Suprapubic skin (tissue), 4 donors: ENCODE measurements at regions not wholly inside any gene's neighbourhood (a gene's known extent, or its start where the extent isn't known, plus 50 kb on each side); places are given as distances from the start of the nearest gene placed in this dataset.

Source experiments
- DNase-seq, 2 donors: peaks; one replicate each; pipeline ENCODE4 v3.0.0-alpha.2; 2019; ENCODE audit warnings: low spot score in 2 of 2
- H3K27ac ChIP-seq: fragments of 200-600 bp; sonication (generic); one replicate; pipeline ENCODE4 v1.5.1; 2019
- H3K27me3 ChIP-seq: fragments of 200-600 bp; sonication (generic); one replicate; pipeline ENCODE4 v1.5.1; 2019
- H3K36me3 ChIP-seq: fragments of 200-600 bp; sonication (generic); one replicate; pipeline ENCODE4 v1.5.1; 2019
- H3K4me1 ChIP-seq: fragments of 200-600 bp; sonication (generic); one replicate; pipeline ENCODE4 v1.5.1; 2019
- H3K4me3 ChIP-seq: fragments of 200-600 bp; sonication (generic); one replicate; pipeline ENCODE4 v1.5.1; 2019; ENCODE audit warnings: mild to moderate bottlenecking
- H3K9me3 ChIP-seq: fragments of 200-600 bp; sonication (generic); one replicate; pipeline ENCODE4 v1.5.1; 2019
- CTCF ChIP-seq, 2 donors: fragments of 200-600 bp in 1 of 2; fragments of 450-650 bp in 1 of 2; sonication (generic) in 1 of 2; IDR thresholded peaks; one replicate each; pipeline ENCODE4 v1.5.1; 2016 to 2019; ENCODE audit warnings: antibody characterized with exemption in 2 of 2, mild to moderate bottlenecking in 1 of 2, moderate library complexity in 1 of 2
- EP300 ChIP-seq: sonication (generic); formaldehyde crosslinking; IDR thresholded peaks from one replicate; pipeline ENCODE4 v1.6.1; 2017; ENCODE audit warnings: antibody characterized with exemption
- POLR2A ChIP-seq, 2 donors: fragments of 450-650 bp; IDR thresholded peaks; one replicate each; pipeline ENCODE4 v1.6.1; 2017; ENCODE audit warnings: antibody characterized with exemption in 2 of 2, mild to moderate bottlenecking in 2 of 2, moderate library complexity in 2 of 2
- POLR2AphosphoS5 ChIP-seq, 3 donors: sonication (generic); formaldehyde crosslinking; IDR thresholded peaks; one replicate each; pipeline ENCODE4 v1.6.1; 2017; ENCODE audit warnings: antibody characterized with exemption in 3 of 3
- WGBS: methylation state at CpG from one replicate; pipeline ENCODE4 v1.1.5; 2018; 5-methylcytosine and 5-hydroxymethylcytosine counted together

DNA sequence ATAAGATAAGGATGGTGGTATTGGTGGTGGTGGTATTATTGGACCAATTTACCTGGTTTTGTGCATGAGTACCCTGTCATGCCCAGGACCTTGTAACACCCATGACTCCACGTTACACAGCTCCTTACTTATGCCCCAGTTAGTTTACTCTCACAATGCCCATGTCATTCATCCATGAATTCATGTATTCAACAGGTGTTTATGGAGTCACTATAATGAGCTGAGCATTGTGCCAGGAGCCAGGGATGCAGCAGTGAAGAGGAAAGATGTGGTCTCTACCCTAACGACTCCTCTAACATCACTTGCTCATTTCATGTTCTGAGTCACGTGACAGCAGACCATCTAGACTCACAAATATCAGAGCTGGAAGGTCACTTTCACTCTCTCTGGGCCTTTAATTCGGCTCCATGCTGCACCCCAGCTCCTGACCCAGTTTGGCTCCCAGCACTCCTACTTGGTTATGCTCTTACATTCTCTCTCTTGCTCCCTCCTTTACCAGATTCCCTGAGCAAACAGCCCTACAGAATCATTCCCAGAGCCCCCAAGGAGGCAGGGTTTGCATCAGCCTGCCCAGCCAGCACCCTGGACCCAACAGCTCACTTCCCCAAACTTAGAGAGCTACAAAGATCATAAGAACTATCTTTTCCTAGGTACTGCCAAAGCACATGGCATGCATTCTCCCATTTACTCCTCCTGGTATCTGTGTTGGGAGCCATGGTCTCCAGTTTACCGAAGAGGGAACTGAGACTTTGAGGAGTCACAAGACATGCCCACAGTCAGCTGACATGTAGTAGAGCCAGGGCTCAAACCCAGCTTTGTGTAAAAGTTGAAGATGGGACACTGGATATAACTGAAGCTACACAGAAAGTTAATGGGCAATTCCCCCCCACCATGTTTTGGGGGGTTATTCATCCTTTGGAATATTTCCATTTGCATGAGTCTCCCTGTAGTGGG, 449.9 kb downstream of the LRATD1 start:
- Histone ChIP-seq H3K4me3 (no peak overlapping the region), H3K9me3 (no peaks in the 10 kb centered on the region), H3K27ac (no peak overlapping the region), H3K27me3 (no peaks in the 10 kb centered on the region), H3K36me3 (no peaks in the 10 kb centered on the region), H3K4me1 (no peaks in the 10 kb centered on the region)
- DNase-seq, result no peak
- 76% methylated on average over 5 of the region's 5 CpGs for WGBS
- TF ChIP-seq POLR2AphosphoS5 (IDR thresholded peaks at IDR 0.05) (no peak), EP300 (no peak), POLR2A (IDR thresholded peaks at IDR 0.05) (no peak), CTCF (IDR thresholded peaks at IDR 0.05) (no peak)

DNA sequence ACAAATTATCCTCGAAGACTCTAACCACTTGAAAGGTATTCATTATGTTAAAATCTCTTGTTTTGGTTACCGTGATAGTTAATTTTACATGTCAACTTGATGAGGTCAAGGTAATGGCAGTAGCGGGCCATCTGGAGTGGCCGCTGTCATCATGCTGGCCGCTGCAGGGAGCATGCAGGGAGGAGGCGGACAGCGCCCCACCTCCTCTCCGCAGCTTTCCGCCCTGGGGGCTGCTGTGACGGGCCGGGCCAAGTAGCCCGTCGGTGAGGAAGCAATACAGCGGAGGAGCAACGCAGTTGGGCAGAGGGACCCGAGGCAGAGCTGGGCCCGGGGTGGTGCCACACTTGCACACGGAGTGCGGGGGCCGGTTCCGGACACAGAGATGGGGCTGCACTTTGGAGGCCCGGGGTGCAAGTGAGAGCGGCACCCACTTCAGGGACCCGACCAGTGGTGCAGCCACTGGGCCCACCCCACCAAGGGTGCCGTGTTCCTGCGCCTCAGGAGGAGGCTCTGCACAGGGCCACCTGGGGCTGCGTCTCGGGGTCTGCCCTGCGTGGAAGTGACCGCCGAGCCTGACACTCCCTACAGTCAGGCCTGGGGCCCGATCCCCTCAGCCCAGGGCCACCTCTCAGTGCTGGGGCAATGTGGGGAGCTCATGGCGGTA, 452.4 kb downstream of the LRATD1 start:
- Histone ChIP-seq H3K4me3 (no peak overlapping the region), H3K4me1 (no peaks in the 10 kb centered on the region), H3K27ac (no peak overlapping the region), H3K9me3 (no peaks in the 10 kb centered on the region), H3K27me3 (no peaks in the 10 kb centered on the region), H3K36me3 (no peaks in the 10 kb centered on the region)
- no peak for TF ChIP-seq EP300
- TF ChIP-seq POLR2AphosphoS5 (IDR thresholded peaks at IDR 0.05), result no peak
- no peak for TF ChIP-seq POLR2A (IDR thresholded peaks at IDR 0.05)
- TF ChIP-seq CTCF (IDR thresholded peaks at IDR 0.05), result no peak
- WGBS, result 86% methylated on average over 23 of the region's 33 CpGs
- DNase-seq, result no peak

- Histone ChIP-seq H3K27ac (no peak overlapping the region), H3K4me3 (no peak overlapping the region), H3K9me3 (no peaks in the 10 kb centered on the region), H3K27me3 (no peaks in the 10 kb centered on the region), H3K36me3 (no peaks in the 10 kb centered on the region), H3K4me1 (no peaks in the 10 kb centered on the region)
- WGBS, result 36% methylated on average over 1 of the region's 1 CpG
- DNase-seq, result no peak
- TF ChIP-seq POLR2AphosphoS5 (IDR thresholded peaks at IDR 0.05) (no peak), EP300 (no peak)
Observed at GRCh38 chr2:15092181-15092580, 459.7 kb downstream of the LRATD1 start.

GRCh38 chr2:15092691-15093090, 460.2 kb downstream of the LRATD1 start:
- H3K4me3 ChIP-seq, result no peak overlapping the region
- no peaks in the 10 kb centered on the region for H3K36me3 ChIP-seq
- no peaks in the 10 kb centered on the region for H3K27me3 ChIP-seq
- no peaks in the 10 kb centered on the region for H3K4me1 ChIP-seq
- no peak for DNase-seq
- TF ChIP-seq CTCF (IDR thresholded peaks at IDR 0.05) (no peak), EP300 (no peak), POLR2A (IDR thresholded peaks at IDR 0.05) (no peak), POLR2AphosphoS5 (IDR thresholded peaks at IDR 0.05) (no peak)
- 54% methylated on average over 6 of the region's 6 CpGs for WGBS
- H3K27ac ChIP-seq, result no peak overlapping the region
- H3K9me3 ChIP-seq, result no peaks in the 10 kb centered on the region

DNA sequence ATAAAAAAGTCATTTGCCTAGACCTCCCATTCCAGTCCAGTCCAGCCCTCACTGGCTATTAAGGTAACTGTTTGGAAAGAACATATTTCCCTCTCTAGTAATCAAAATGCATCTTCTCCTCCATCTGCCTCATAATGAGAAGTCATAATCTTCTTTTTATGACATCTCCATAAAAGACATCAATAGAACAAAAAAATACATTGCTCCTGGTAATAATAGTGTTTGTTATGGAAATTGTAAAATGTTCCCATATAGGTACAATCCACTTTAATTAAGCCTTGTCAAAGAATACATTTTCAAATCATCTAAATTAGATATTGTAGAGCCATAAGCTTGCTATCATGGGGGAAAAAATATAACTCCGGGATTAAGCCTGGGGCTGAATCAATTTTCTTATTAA, 461.6 kb downstream of the LRATD1 start:
- Histone ChIP-seq H3K9me3 (no peaks in the 10 kb centered on the region), H3K36me3 (no peaks in the 10 kb centered on the region), H3K27ac (no peak overlapping the region), H3K4me1 (no peaks in the 10 kb centered on the region), H3K4me3 (no peak overlapping the region), H3K27me3 (no peaks in the 10 kb centered on the region)
- no peak for TF ChIP-seq POLR2A (IDR thresholded peaks at IDR 0.05)
- DNase-seq, result no peak
- WGBS, result 96% methylated on average over 1 of the region's 1 CpG

DNA sequence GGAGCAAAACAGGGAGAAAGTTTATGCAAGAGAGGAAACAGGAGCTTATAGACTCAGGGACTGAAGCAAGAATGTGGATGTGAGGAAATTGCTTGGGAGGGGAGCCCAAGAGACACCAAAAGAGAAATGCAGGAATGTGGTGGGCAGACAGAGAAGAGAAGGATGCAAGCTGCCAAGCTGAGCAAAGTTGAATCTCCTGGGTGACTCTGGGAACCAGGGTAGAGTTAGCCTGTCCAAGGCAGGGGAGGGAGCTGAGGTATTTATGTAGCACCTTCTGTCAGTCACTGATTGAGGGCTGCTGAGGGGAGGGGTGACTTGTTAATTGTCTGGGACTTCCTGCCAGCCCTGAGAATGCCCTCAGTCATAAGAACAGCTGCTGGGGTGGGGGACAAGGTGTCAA, 464.3 kb downstream of the NBAS start:
- Histone ChIP-seq H3K27ac (no peak overlapping the region), H3K9me3 (no peaks in the 10 kb centered on the region), H3K36me3 (no peaks in the 10 kb centered on the region), H3K27me3 (no peaks in the 10 kb centered on the region), H3K4me3 (no peak overlapping the region), H3K4me1 (no peaks in the 10 kb centered on the region)
- TF ChIP-seq CTCF (IDR thresholded peaks at IDR 0.05) (no peak), EP300 (no peak), POLR2AphosphoS5 (IDR thresholded peaks at IDR 0.05) (no peak), POLR2A (IDR thresholded peaks at IDR 0.05) (no peak)
- DNase-seq, result no peak
